Mesothelial cell of epicardium (in vitro differentiated cells): ENCODE measurements at regions not wholly inside any gene's neighbourhood (a gene's known extent, or its start where the extent isn't known, plus 50 kb on each side); places are given as distances from the start of the nearest gene placed in this dataset.

Experiments used
- DNase-seq, 2 experiments: peaks; one replicate each; pipeline ENCODE4 v3.0.0; 2021; ENCODE audit warnings: low spot score in 2 of 2; ENCODE audit not compliant: unreplicated experiment in 2 of 2
- H3K27ac Mint-ChIP-seq: 2 replicates; pipeline ENCODE4 v1.8.0; 2021; ENCODE audit warnings: mixed read lengths
- H3K27me3 Mint-ChIP-seq: 2 replicates; pipeline ENCODE4 v1.8.0; 2021; ENCODE audit warnings: low read depth, mixed read lengths
- H3K36me3 Mint-ChIP-seq: 2 replicates; pipeline ENCODE4 v1.8.0; 2021; ENCODE audit warnings: mixed read lengths
- H3K4me1 Mint-ChIP-seq: 2 replicates; pipeline ENCODE4 v1.8.0; 2021; ENCODE audit warnings: mixed read lengths
- H3K4me3 Mint-ChIP-seq: 2 replicates; pipeline ENCODE4 v1.8.0; 2021; ENCODE audit warnings: mild to moderate bottlenecking, moderate library complexity, mixed read lengths
- H3K9me3 Mint-ChIP-seq: 2 replicates; pipeline ENCODE4 v1.8.0; 2021; ENCODE audit warnings: mixed read lengths
- CTCF ChIP-seq: fragments of 200-600 bp; sonication (generic); IDR thresholded peaks from one replicate; pipeline ENCODE4 v1.5.0; 2021; ENCODE audit warnings: antibody characterized with exemption; ENCODE audit not compliant: unreplicated experiment

- peaks cover 78% of the 10 kb centered on the region for H3K4me1 Mint-ChIP-seq
Measured at GRCh38 chr15:29921130-29921601, 98.9 kb upstream of the TJP1 start.

GRCh38 chr15:29920515-29920914 lies 98.2 kb upstream of the TJP1 start:
- Mint-ChIP-seq H3K36me3 (no peaks in the 10 kb centered on the region), H3K27me3 (no peaks in the 10 kb centered on the region), H3K4me3 (no peak overlapping the region), H3K9me3 (no peaks in the 10 kb centered on the region), H3K27ac (peak overlapping the region; percentile 81), H3K4me1 (peaks cover 71% of the 10 kb centered on the region)
- DNase-seq: no peak
- no peak for TF ChIP-seq CTCF

More at GRCh38 chr15:29921130-29921601, 98.9 kb upstream of the TJP1 start:
- no peaks in the 10 kb centered on the region for H3K9me3 Mint-ChIP-seq
- H3K27me3 Mint-ChIP-seq: no peaks in the 10 kb centered on the region
- peak overlapping the region; percentile 14 for H3K4me3 Mint-ChIP-seq
- H3K27ac Mint-ChIP-seq: peak overlapping the region; percentile 81
- TF ChIP-seq CTCF: no peak
- no peaks in the 10 kb centered on the region for H3K36me3 Mint-ChIP-seq
- DNase-seq: no peak

GRCh38 chr15:29919380-29919881 lies 97.2 kb upstream of the TJP1 start:
- Mint-ChIP-seq H3K4me3 (no peak overlapping the region), H3K27ac (no peak overlapping the region), H3K27me3 (no peaks in the 10 kb centered on the region), H3K4me1 (peaks cover 71% of the 10 kb centered on the region), H3K9me3 (no peaks in the 10 kb centered on the region), H3K36me3 (no peaks in the 10 kb centered on the region)
- DNase-seq: no peak
- no peak for TF ChIP-seq CTCF

- H3K9me3 Mint-ChIP-seq: no peaks in the 10 kb centered on the region
- H3K27me3 Mint-ChIP-seq: no peaks in the 10 kb centered on the region
- no peaks in the 10 kb centered on the region for H3K36me3 Mint-ChIP-seq
- no peak for TF ChIP-seq CTCF
- H3K4me1 Mint-ChIP-seq: peaks cover 71% of the 10 kb centered on the region
- no peak overlapping the region for H3K4me3 Mint-ChIP-seq
- no peak for DNase-seq
- peak overlapping the region; percentile 19 for H3K27ac Mint-ChIP-seq
Measured at GRCh38 chr15:29917600-29918597, 95.6 kb upstream of the TJP1 start.

- Mint-ChIP-seq H3K36me3 (peaks cover 1% of the 10 kb centered on the region), H3K4me3 (peak overlapping the region; percentile 5), H3K27ac (peak overlapping the region; percentile 89), H3K27me3 (no peaks in the 10 kb centered on the region), H3K4me1 (peaks cover 63% of the 10 kb centered on the region), H3K9me3 (peaks cover 8% of the 10 kb centered on the region)
- TF ChIP-seq CTCF: no peak
- no peak for DNase-seq
Measured at GRCh38 chr15:29914511-29914926, 92.3 kb upstream of the TJP1 start.
